ENCODE measurements at regions not wholly inside any gene's neighbourhood (a gene's known extent, or its start where the extent isn't known, plus 50 kb on each side); places are given as distances from the start of the nearest gene placed in this dataset.
"Not testable (repeated sequence)": the region's sequence is repeated elsewhere in the genome, so short reads cannot be mapped to it uniquely, and the experiment has no call there.

- TF ChIP-seq POLR2A, CTCF (IDR thresholded peaks at IDR 0.05): not testable (repeated sequence)
Observed at GRCh38 chr10:27326748-27327147, 86.2 kb upstream of the ACBD5 start.

All from lower leg skin (tissue), 3 donors.